Hepatic stellate cell (primary cell): ENCODE measurements at regions not wholly inside any gene's neighbourhood (a gene's known extent, or its start where the extent isn't known, plus 50 kb on each side); places are given as distances from the start of the nearest gene placed in this dataset.
"Not testable (repeated sequence)": the region's sequence is repeated elsewhere in the genome, so short reads cannot be mapped to it uniquely, and the experiment has no call there.

Experiments used
- DNase-seq: peaks from one replicate; pipeline ENCODE4 v3.0.0; 2011; ENCODE audit warnings: low spot score

GRCh38 chr12:75943730-75944096 is 87.9 kb downstream of the PHLDA1 start:
- no peak for DNase-seq

DNA sequence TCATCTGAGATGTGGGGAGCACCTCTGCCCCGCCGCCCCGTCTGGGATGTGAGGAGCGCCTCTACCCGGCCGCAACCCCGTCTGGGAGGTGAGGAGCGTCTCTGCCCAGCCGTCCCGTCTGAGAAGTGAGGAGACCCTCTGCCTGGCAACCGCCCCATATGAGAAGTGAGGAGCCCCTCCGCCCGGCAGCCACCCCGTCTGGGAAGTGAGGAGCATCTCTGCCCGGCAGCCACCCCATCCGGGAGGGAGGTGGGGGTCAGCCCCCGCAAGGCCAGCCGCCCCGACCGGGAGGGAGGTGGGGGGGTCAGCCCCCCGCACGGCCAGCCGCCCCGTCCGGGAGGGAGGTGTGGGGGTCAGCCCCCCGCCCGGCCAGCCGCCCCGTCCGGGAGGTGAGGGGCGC is 89.9 kb downstream of the PHLDA1 start:
- DNase-seq: not testable (repeated sequence)

- peak; percentile 19 for DNase-seq
Observed at GRCh38 chr12:75939016-75939642, 92.4 kb downstream of the PHLDA1 start.

DNA sequence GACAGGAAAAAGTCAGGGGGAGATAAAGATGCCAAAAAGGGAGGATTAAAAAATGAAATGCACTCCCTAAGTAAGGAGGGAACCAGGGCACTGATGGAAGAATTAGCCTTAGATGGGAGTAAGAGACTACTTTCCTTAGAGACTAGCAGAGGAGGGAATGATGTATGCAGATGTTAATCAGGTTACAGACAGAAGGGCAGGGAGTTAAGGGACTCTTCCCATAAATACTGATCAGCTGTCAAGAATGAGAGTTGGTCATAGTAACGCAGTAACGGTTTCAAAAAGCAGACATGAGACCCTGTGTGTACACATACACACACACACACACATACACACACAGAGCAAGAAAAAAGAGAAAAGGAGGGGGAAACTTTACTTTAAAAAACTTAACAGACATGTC is 93.4 kb downstream of the PHLDA1 start:
- DNase-seq: no peak

DNA sequence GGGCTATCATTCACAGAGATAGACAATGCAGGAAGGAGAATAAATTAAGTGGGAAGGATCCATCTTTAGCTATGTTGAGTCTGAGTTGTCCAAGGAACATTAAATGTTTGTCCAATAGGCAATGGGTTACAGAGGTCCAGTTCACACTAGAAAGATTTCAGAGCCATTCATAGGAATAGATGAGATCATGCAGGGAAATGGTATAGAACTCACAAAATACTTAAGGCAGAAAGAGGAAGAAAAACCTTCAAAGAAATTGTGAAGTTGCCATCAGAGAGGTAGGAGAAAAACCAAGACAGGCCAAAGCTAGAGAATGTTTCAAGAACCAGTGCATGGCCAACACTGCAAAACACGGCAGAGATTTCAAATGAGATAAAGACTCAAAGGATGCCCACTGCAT is 94.1 kb downstream of the PHLDA1 start:
- no peak for DNase-seq

- DNase-seq: no peak
Observed at GRCh38 chr12:75936515-75937440, 94.8 kb downstream of the PHLDA1 start.

GRCh38 chr12:75935539-75936242 is 95.9 kb downstream of the PHLDA1 start:
- DNase-seq: no peak

DNA sequence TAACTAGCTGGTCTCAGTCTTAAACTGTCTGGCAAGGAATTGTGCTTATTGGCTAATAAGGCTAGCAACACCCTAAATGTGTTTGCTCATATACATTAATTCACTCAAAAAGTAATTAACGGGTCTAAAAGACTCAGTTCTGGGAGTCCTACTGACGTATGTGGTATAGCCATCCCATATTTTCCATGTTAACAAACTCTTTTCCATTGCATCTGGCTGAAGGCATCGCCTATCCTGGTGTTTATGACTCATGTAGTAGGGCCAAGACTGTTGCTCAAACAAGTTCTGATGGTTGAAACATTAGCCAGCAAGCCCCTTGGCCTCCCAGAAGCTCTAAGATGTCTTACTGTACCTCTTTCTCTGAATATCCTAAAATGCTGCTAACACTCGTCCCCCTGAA is 98.5 kb downstream of the PHLDA1 start:
- DNase-seq: peak; percentile 26

DNA sequence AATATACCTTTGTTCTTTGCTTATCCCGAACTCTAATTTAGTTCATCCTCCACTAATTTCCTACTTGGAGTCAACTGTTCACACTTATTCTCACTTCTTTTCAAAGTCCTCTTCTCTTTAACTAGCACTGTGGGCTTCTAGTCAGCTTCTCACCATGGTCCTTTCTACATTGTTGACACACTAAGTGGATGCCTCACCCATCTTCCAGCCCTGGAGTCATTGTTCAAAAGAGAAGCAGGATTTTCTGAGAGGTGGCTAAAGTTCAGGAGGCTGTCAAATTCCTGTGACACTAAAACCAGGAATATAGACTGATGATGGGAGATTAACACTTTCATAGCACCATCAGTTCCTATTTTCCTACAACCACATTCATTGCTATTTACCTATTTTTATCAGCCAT is 99.3 kb downstream of the PHLDA1 start:
- no peak for DNase-seq

GRCh38 chr12:75923964-75924666 is 107.5 kb downstream of the PHLDA1 start:
- no peak for DNase-seq

DNA sequence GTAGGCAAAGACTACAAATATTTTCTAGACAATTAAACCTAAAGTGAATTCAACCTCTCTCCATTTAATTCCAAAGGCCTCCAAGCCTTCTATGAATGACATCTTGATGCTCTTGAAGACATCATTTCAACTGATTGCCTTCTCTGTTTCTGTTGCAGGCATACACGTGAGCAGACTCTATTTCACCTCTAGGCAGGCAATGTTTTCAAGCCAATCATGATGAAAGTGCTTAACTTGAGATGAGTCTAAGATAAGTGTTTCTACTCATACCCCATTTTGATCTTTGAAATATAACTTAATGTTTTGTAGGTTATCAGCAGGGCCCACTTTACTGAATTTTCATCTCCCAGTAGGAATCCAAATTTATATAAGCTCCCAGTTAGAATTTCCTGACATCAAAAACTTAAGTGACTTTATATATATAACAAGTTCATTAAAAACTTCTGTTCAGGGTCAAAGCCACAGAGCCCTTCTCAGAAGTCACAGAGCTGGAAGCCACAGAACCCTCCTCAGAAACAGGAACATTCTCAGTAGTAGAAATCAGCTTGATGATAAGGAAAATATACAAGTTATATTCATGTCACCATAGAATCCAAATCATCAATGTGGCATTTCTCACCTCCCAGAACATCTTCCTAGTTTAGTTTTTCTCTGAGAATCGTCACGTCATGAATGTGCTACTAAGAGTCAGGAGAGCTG is 108.5 kb downstream of the PHLDA1 start:
- DNase-seq: no peak

- DNase-seq: no peak
Observed at GRCh38 chr12:75921622-75922289, 109.8 kb downstream of the PHLDA1 start.

DNA sequence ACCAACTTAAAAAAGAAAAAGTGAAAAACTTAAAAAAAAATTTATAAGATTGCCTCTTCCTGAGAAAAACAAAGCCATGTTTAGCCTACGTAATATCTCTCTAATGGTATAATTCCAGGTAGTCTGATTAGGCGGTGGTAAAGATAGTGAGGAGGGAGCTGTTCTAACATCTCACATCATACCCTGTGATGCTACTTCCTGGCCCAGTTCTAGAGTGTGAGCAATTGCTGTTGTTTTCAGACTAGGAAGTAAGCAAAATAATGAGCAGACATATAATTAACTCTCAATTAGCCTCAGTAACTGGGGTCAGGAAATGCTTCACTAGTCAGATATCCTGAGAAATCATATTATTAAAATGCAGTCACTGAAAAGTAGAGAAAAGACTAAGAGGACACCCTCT is 113.9 kb downstream of the PHLDA1 start:
- no peak for DNase-seq

DNA sequence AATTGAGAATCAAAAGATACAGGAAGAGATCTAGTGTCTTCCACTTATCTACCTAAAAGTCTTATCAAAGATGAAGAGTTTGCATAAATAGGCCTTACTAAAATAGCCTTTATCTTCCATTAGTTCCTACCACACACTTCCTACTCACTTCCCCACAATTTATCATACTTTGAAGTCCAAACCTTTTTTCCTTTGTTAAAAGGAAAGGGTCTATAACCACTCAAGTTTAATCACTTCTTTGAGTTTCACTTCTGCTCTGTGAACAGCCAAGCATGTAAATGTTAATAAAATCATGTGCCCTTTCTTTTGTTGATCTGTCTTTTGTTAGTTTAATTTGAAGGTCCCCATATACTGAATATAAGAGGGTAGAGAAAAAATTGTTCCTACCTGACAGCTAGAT is 114.5 kb downstream of the PHLDA1 start:
- no peak for DNase-seq

- DNase-seq: no peak
Observed at GRCh38 chr12:75913502-75914351, 117.8 kb downstream of the PHLDA1 start.

DNA sequence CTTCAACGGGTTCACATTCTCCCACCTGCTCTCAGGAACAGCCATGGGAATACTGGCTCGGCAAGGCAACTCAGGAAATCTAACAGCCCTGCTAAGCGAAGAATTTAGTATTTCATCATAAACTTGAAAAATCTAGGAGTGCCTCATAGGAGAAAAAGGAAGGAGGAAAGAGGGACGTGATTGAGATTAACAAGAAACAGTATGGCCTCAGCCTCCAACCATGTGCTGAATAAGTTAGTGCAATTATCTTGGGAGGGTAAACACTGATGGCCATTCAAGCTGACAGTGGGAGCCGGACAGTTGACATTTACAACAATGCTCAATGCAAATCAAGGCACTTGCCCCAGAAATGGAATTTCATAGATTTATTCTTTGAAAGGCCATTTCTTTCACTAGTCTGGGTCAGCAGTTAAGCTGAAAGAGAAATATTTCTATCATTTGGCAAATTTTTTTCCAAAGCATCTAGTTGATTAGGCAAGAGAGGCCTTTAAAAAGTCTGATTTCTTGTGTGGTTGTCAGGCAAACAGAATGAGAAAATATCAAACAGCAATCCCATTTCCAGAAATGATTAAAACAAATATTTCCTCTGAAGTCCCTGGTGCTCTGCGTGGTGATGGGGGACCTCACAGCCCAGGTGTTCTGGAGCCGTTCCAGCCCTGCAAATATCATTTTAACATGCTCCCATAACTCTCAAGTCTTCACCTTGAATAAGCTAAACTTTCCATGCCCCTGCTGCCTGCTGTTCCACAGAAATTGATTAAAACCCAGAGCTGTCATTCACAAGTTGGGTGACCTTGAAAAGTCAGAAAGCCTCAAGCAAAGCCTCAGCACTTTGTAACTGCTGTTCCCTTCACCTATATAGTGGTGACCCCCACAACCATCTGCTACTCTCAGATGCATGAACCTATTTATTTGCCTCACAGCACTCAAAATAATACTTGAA is 121.6 kb downstream of the PHLDA1 start:
- DNase-seq: no peak

GRCh38 chr12:75908961-75909605 is 122.5 kb downstream of the PHLDA1 start:
- peak; percentile 41 for DNase-seq

DNA sequence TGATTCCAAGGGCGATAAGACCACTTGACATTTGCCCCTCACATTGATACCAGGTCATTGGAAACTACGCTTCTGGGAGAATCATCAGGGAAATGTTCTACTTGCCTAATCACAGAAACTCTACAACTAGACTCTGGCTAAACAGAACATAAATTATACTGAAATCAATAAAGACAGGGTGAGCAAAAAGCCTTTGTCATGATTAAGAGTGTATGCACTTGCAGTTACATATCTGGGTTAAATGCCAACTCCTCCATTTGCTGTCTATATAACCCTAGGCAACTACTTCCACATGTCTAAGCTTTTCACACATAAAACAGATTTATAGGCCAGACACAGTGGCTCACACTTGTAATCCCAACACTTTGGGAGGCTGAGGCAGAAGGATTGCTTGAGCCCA is 125.7 kb downstream of the PHLDA1 start:
- no peak for DNase-seq
